Psoas muscle (tissue), 7 donors: ENCODE measurements at regions not wholly inside any gene's neighbourhood (a gene's known extent, or its start where the extent isn't known, plus 50 kb on each side); places are given as distances from the start of the nearest gene placed in this dataset.

Experiments used
- ATAC-seq, 4 donors: fragments of 200-7000 bp; cut with Tn5 transposase; one replicate each; pipeline ENCODE4 v1.9.1; 2020; ENCODE audit warnings: moderate library complexity in 3 of 4, mild to moderate bottlenecking in 2 of 4
- DNase-seq, 2 donors: peaks; one replicate each; pipeline ENCODE4 v3.0.0-alpha.2; 2020
- H3K27ac ChIP-seq: fragments of 200-600 bp; one replicate; pipeline ENCODE4 v1.8.0; 2022
- H3K27me3 ChIP-seq, 3 donors: fragments of 200-600 bp in 1 of 3; one replicate each; pipeline versions ENCODE4 v1.6.1 to v1.8.0; 2013 to 2022; ENCODE audit warnings: low read length in 2 of 3, mild to moderate bottlenecking in 2 of 3, moderate library complexity in 1 of 3; ENCODE audit not compliant: insufficient read depth in 3 of 3
- H3K36me3 ChIP-seq, 2 donors: fragments of 200-600 bp in 1 of 2; one replicate each; pipeline versions ENCODE4 v1.6.1 to v1.8.0; 2013 to 2022; ENCODE audit warnings: low read depth in 1 of 2, mild to moderate bottlenecking in 1 of 2, moderate library complexity in 1 of 2; ENCODE audit not compliant: insufficient read depth in 1 of 2
- H3K4me1 ChIP-seq: fragments of 200-600 bp; one replicate; pipeline ENCODE4 v1.8.0; 2022
- H3K4me3 ChIP-seq: fragments of 200-600 bp; one replicate; pipeline ENCODE4 v1.8.0; 2022; ENCODE audit warnings: mild to moderate bottlenecking
- H3K9me3 ChIP-seq: fragments of 200-600 bp; one replicate; pipeline ENCODE4 v1.8.0; 2022
- CTCF ChIP-seq: fragments of 200-600 bp; IDR thresholded peaks from one replicate; pipeline ENCODE4 v1.8.0; 2022; ENCODE audit warnings: antibody characterized with exemption
- WGBS, 3 donors: extraction: QIAGEN DNeasy Blood & Tissue Kit; methylation state at CpG; one replicate each; pipeline versions ENCODE4 v1.1.6 to v1.1.7; 2013; 5-methylcytosine and 5-hydroxymethylcytosine counted together
- intact Hi-C, 2 donors: fragments of 100-400 bp; cut with DNase I; formaldehyde crosslinking; loops; one replicate each; pipeline versions ENCODE4 v1.11.0 to v1.14.2; 2022
- donor health status: healthy with polysubstance abuse.
- donor health status: DM: no; HTN: no; CAD: no; lungs with moderate emphysema.
- donor health status: Bipolar disorder and iron deficiency.
- donor health status: healthy.
- donor health status: DM: yes; HTN: yes; CAD: no.
- donor health status: DM: no; HTN: no; CAD: no.
- donor health status: DM: yes; HTN: yes; CAD: no.

- 0 to 19% (median 0%) methylated on average over 1 of the region's 1 CpG for WGBS, 3 donors
- no peaks in the 10 kb centered on the region for H3K4me1 ChIP-seq
- intact Hi-C loops = no loop called here
- DNase-seq = no peak
- H3K27me3 ChIP-seq = no peaks in the 10 kb centered on the region
- no peaks in the 10 kb centered on the region for H3K36me3 ChIP-seq
- H3K4me3 ChIP-seq = no peak overlapping the region
- no peak overlapping the region for H3K27ac ChIP-seq
- no peaks in the 10 kb centered on the region for H3K9me3 ChIP-seq
- no peak for TF ChIP-seq CTCF
- no peak for ATAC-seq
Measured at GRCh38 chr5:26805076-26805475, 233.3 kb downstream of the CDH9 start.

- no peaks in the 10 kb centered on the region for H3K36me3 ChIP-seq
- ATAC-seq (no peak), DNase-seq (no peak)
- H3K4me1 ChIP-seq = no peaks in the 10 kb centered on the region
- 62 to 68% (median 66%) methylated on average over 4 of the region's 4 CpGs for WGBS, 3 donors
- intact Hi-C loops = no loop called here
- H3K9me3 ChIP-seq = no peaks in the 10 kb centered on the region
- H3K27ac ChIP-seq = no peak overlapping the region
- H3K4me3 ChIP-seq = no peak overlapping the region
- H3K27me3 ChIP-seq = no peaks in the 10 kb centered on the region
- TF ChIP-seq CTCF = no peak
Measured at GRCh38 chr5:26802944-26803343, 235.4 kb downstream of the CDH9 start.

GRCh38 chr5:26791433-26791832 lies 247.0 kb downstream of the CDH9 start:
- intact Hi-C loops = no loop called here
- no peaks in the 10 kb centered on the region for H3K4me1 ChIP-seq

GRCh38 chr5:26791021-26791420 lies 247.4 kb downstream of the CDH9 start:
- ATAC-seq (no peak), DNase-seq (no peak)
- Histone ChIP-seq H3K4me1 (no peaks in the 10 kb centered on the region), H3K9me3 (no peaks in the 10 kb centered on the region), H3K27ac (no peak overlapping the region), H3K36me3 (no peaks in the 10 kb centered on the region), H3K27me3 (no peaks in the 10 kb centered on the region), H3K4me3 (no peak overlapping the region)
- intact Hi-C loops = no loop called here
- TF ChIP-seq CTCF = no peak
- 27 to 42% (median 33%) methylated on average over 3 of the region's 3 CpGs for WGBS, 3 donors

More at GRCh38 chr5:26791433-26791832, 247.0 kb downstream of the CDH9 start:
- WGBS, 3 donors = 27 to 84% (median 62%) methylated on average over 1 of the region's 1 CpG
- no peak for DNase-seq
- no peaks in the 10 kb centered on the region for H3K9me3 ChIP-seq
- H3K27me3 ChIP-seq = no peaks in the 10 kb centered on the region
- no peak overlapping the region for H3K4me3 ChIP-seq
- no peaks in the 10 kb centered on the region for H3K36me3 ChIP-seq
- H3K27ac ChIP-seq = no peak overlapping the region
- no peak for TF ChIP-seq CTCF
- ATAC-seq = no peak

GRCh38 chr5:26763215-26763614 lies 275.2 kb downstream of the CDH9 start:
- 36 to 56% (median 46%) methylated on average over 3 of the region's 3 CpGs for WGBS, 3 donors
- TF ChIP-seq CTCF = no peak
- ATAC-seq (no peak), DNase-seq (no peak)
- H3K4me1 ChIP-seq = no peaks in the 10 kb centered on the region
- H3K9me3 ChIP-seq = no peaks in the 10 kb centered on the region
- H3K36me3 ChIP-seq = no peaks in the 10 kb centered on the region
- H3K4me3 ChIP-seq = no peak overlapping the region
- intact Hi-C loops = no loop called here
- no peak overlapping the region for H3K27ac ChIP-seq
- no peaks in the 10 kb centered on the region for H3K27me3 ChIP-seq
